Kidney epithelial cell (primary cell): ENCODE measurements at regions not wholly inside any gene's neighbourhood (a gene's known extent, or its start where the extent isn't known, plus 50 kb on each side); places are given as distances from the start of the nearest gene placed in this dataset.

Experiments used
- DNase-seq: peaks from one replicate; pipeline ENCODE4 v3.0.0-alpha.2; 2010; ENCODE audit warnings: low read depth
- H3K27me3 ChIP-seq: 2 replicates; pipeline ENCODE4 v1.6.0; 2011; ENCODE audit warnings: low read length; ENCODE audit not compliant: control insufficient read depth, insufficient read depth
- H3K36me3 ChIP-seq: 2 replicates; pipeline ENCODE4 v1.5.1; 2011; ENCODE audit warnings: low read length; ENCODE audit not compliant: control insufficient read depth, insufficient read depth
- H3K4me3 ChIP-seq: 2 replicates; pipeline ENCODE4 v1.5.1; 2011; ENCODE audit warnings: low read depth, mild to moderate bottlenecking, control low read depth, low read length
- TF ChIP-seq, protein P1 (sequence below): IDR thresholded peaks from 2 replicates; pipeline ENCODE4 v1.5.1; 2011; ENCODE audit warnings: mild to moderate bottlenecking, moderate library complexity, low read length, control low read depth, inconsistent platforms; ENCODE audit not compliant: insufficient read depth, poor library complexity, severe bottlenecking

DNA sequence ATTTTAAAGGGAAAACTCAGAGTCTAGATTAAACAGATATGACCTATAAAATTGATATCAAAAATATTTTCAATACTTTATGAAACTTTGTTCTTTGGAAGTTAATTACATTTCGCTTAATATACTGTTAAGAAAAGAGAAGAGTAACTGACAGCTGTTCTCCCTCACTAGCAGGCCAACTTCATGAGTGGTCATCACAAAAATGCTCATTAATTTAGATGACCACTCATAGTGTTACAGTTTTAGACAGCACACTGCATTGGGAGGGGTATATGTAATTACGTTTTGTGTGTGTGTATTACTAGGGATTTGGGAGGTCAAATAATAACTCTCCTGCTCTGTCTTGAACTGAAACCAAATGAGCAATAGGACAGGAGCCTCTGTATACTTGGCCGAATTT is 80.2 kb upstream of the EDNRA start:
- no peak overlapping the region for H3K4me3 ChIP-seq
- H3K27me3 ChIP-seq = no peaks in the 10 kb centered on the region
- no peak for DNase-seq
- TF ChIP-seq, protein P1, sequence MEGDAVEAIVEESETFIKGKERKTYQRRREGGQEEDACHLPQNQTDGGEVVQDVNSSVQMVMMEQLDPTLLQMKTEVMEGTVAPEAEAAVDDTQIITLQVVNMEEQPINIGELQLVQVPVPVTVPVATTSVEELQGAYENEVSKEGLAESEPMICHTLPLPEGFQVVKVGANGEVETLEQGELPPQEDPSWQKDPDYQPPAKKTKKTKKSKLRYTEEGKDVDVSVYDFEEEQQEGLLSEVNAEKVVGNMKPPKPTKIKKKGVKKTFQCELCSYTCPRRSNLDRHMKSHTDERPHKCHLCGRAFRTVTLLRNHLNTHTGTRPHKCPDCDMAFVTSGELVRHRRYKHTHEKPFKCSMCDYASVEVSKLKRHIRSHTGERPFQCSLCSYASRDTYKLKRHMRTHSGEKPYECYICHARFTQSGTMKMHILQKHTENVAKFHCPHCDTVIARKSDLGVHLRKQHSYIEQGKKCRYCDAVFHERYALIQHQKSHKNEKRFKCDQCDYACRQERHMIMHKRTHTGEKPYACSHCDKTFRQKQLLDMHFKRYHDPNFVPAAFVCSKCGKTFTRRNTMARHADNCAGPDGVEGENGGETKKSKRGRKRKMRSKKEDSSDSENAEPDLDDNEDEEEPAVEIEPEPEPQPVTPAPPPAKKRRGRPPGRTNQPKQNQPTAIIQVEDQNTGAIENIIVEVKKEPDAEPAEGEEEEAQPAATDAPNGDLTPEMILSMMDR = no peak
- H3K36me3 ChIP-seq = no peaks in the 10 kb centered on the region

DNA sequence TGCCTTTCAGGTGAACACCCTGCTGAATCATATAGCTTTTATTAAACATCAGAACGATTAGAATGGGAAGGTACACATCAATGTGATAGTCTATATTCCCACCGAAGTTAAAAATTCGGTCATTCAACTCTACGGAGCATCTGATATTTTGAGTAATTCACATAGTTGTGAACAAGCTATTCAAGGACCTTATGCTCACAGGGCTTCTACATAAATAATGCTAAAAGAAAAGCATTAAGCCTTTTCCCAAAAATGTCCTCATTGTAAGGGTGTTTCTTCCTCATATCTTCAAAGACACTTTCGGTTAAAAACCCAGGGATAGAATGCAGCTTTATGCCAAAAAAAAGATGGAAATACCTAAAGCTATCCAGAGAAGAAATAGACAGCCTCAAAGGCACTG is 79.7 kb upstream of the EDNRA start:
- H3K27me3 ChIP-seq = no peaks in the 10 kb centered on the region
- H3K36me3 ChIP-seq = no peaks in the 10 kb centered on the region
- TF ChIP-seq, protein P1 = no peak
- no peak overlapping the region for H3K4me3 ChIP-seq
- DNase-seq = no peak

DNA sequence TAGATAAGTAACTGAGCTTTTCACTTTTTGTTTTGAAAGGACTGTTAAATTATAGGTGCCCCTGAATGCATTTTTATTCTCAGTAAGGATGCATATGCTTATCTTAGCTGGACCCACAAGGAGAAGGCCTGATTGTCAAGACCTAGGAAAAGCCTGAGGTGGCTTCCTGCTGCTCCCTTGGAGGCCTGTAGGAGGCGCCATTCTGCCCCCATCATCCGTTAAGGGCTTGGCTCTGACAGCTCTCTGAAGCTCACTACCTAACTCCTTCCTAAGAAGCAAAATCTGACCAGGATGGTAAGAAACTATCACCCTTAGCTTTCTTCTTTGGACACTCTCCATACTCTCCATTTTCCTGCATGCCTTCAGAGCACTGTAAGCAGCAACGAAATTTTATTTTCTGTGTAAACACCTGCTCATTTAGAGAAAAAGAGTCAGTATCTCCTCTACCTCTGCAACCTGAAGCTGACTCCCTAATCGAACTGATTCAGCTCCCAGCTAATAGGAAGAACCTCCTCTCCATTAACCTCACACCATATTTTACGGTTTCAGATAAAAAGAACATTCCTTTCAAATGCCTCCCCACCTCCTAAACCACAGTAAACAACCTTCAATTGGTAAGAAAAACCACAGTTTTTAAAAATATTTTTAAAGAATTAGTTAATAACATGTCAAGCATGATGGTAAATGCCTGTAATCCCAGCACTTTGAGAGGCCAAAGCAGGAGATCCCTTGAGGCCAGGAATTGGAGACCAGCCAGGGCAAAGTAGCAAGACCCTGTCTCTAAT is 73.4 kb upstream of the EDNRA start:
- TF ChIP-seq, protein P1 = peak; percentile 49
- Histone ChIP-seq H3K4me3 (no peak overlapping the region), H3K27me3 (no peaks in the 10 kb centered on the region), H3K36me3 (no peaks in the 10 kb centered on the region)
- DNase-seq = no peak

DNA sequence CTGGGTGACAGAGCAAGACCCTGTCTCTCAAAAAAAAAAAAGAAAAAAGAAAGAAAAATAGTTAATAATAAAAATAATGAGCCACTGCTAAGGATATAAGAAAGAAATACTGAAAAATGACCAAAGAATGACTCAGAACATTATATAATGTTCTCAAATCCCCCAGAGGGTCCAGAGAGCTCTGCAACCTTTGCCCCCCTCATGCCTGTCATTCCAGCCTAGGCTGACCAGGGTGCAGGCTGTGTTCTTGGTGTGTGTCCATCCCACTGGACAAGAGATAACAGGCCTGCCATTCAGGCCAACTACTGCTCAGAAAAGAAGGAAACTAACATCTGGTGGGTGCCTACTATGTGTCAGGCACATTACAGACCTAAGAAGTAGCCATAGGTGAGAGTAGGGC is 72.7 kb upstream of the EDNRA start:
- no peaks in the 10 kb centered on the region for H3K27me3 ChIP-seq
- TF ChIP-seq, protein P1 = no peak
- H3K4me3 ChIP-seq = no peak overlapping the region
- H3K36me3 ChIP-seq = no peaks in the 10 kb centered on the region
- DNase-seq = no peak

DNA sequence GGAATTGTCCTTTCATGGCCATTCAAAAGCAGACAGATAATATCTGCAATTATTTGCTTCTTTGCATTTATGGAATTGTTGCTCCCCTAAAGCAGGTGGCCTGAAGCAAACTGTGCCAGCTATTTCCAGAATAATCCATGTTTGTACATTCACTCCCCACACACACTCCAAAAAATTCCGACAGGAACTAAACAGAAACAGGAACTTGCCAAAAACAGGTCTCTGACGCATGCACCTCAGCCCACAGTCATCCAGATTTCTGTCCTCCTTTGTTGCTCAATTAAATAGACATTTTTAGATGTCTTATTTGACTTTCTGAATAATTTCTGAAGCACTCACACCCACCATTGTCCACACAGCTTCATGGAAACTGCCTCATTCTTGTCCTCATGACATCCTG is 71.5 kb upstream of the EDNRA start:
- Histone ChIP-seq H3K36me3 (no peaks in the 10 kb centered on the region), H3K27me3 (no peaks in the 10 kb centered on the region), H3K4me3 (no peak overlapping the region)
- TF ChIP-seq, protein P1 = no peak
- no peak for DNase-seq

DNA sequence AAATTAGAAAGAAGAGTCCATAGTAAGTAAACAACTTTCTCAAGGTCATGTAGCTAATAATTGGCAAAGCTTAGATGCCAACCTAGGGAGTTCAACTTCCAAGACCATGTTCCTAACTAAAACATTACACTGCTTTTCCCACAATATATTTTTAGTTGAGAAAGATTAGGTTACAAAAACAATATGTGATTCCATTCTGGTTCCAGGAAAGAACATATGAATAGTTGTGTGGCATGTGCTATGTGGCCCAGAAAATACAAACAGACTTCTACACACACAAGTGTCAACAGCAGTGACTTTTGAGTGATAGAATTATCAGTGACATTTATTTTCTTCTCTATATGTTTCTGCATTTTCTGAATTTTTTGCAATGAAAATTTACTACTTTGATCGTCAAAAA is 62.7 kb upstream of the EDNRA start:
- TF ChIP-seq, protein P1 = no peak
- H3K36me3 ChIP-seq = no peaks in the 10 kb centered on the region

More for the DNA sequence above, 62.7 kb upstream of the EDNRA start:
- no peaks in the 10 kb centered on the region for H3K27me3 ChIP-seq
- no peak overlapping the region for H3K4me3 ChIP-seq
- DNase-seq = no peak
